Ascending aorta (tissue), 2 donors: ENCODE measurements at regions not wholly inside any gene's neighbourhood (a gene's known extent, or its start where the extent isn't known, plus 50 kb on each side); places are given as distances from the start of the nearest gene placed in this dataset.

Experiments
- DNase-seq, 2 donors: peaks; one replicate each; pipeline ENCODE4 v3.0.0-alpha.2; 2019; ENCODE audit warnings: low spot score in 2 of 2
- H3K27ac ChIP-seq, 2 donors: fragments of 200-600 bp; sonication (generic); one replicate each; pipeline ENCODE4 v1.5.1; 2016 to 2017; ENCODE audit warnings: mild to moderate bottlenecking in 1 of 2
- H3K27me3 ChIP-seq: fragments of 200-600 bp; sonication (generic); one replicate; pipeline ENCODE4 v1.5.1; 2017
- H3K36me3 ChIP-seq, 2 donors: fragments of 200-600 bp; sonication (generic); one replicate each; pipeline ENCODE4 v1.5.1; 2016
- H3K4me1 ChIP-seq, 2 donors: fragments of 200-600 bp; sonication (generic); one replicate each; pipeline ENCODE4 v1.5.1; 2016 to 2017; ENCODE audit warnings: mild to moderate bottlenecking in 1 of 2
- H3K4me3 ChIP-seq, 2 donors: fragments of 200-600 bp; sonication (generic); one replicate each; pipeline ENCODE4 v1.5.1; 2016 to 2017; ENCODE audit warnings: mild to moderate bottlenecking in 1 of 2
- H3K9me3 ChIP-seq, 2 donors: fragments of 200-600 bp; sonication (generic); one replicate each; pipeline ENCODE4 v1.5.1; 2016
- CTCF ChIP-seq, 3 experiments: fragments of 200-600 bp in 2 of 3; fragments of 450-650 bp in 1 of 3; sonication (generic) in 2 of 3; IDR thresholded peaks; one replicate each; pipeline ENCODE4 v1.5.1; 2016 to 2019; ENCODE audit warnings: antibody characterized with exemption in 3 of 3, mild to moderate bottlenecking in 1 of 3, moderate library complexity in 1 of 3
- intact Hi-C: fragments of 100-400 bp; cut with DNase I; formaldehyde crosslinking; loops from one replicate; pipeline ENCODE4 v1.15.1; 2023

- intact Hi-C loops: no loop called here
- Histone ChIP-seq H3K27me3 (no peaks in the 10 kb centered on the region), H3K4me1 (no peaks in the 10 kb centered on the region), H3K9me3 (no peaks in the 10 kb centered on the region), H3K4me3 (no peak overlapping the region), H3K27ac (no peak overlapping the region), H3K36me3 (no peaks in the 10 kb centered on the region)
- no peak for DNase-seq
- no peak for TF ChIP-seq CTCF (IDR thresholded peaks at IDR 0.05)
Observed at GRCh38 chr21:17428980-17429379, 83.9 kb upstream of the CXADR start.

- TF ChIP-seq CTCF (IDR thresholded peaks at IDR 0.05): no peak
- intact Hi-C loops: no loop called here
- H3K27ac ChIP-seq: no peak overlapping the region
- no peak for DNase-seq
- no peaks in the 10 kb centered on the region for H3K27me3 ChIP-seq
- no peaks in the 10 kb centered on the region for H3K36me3 ChIP-seq
- H3K4me3 ChIP-seq: no peak overlapping the region
- no peaks in the 10 kb centered on the region for H3K9me3 ChIP-seq
- H3K4me1 ChIP-seq: no peaks in the 10 kb centered on the region
Observed at GRCh38 chr21:17429936-17430335, 82.9 kb upstream of the CXADR start.

GRCh38 chr21:17432732-17433057 lies 80.1 kb upstream of the CXADR start:
- Histone ChIP-seq H3K36me3 (no peaks in the 10 kb centered on the region), H3K4me1 (no peaks in the 10 kb centered on the region), H3K27ac (no peak overlapping the region), H3K4me3 (no peak overlapping the region), H3K27me3 (no peaks in the 10 kb centered on the region), H3K9me3 (no peaks in the 10 kb centered on the region)
- intact Hi-C loops: no loop called here
- DNase-seq: no peak
- TF ChIP-seq CTCF (IDR thresholded peaks at IDR 0.05): no peak

GRCh38 chr21:17433730-17434129 lies 79.1 kb upstream of the CXADR start:
- TF ChIP-seq CTCF (IDR thresholded peaks at IDR 0.05): no peak
- no peaks in the 10 kb centered on the region for H3K4me1 ChIP-seq

GRCh38 chr21:17435565-17436543 lies 77.0 kb upstream of the CXADR start:
- Histone ChIP-seq H3K9me3 (no peaks in the 10 kb centered on the region), H3K27me3 (no peaks in the 10 kb centered on the region), H3K4me1 (no peaks in the 10 kb centered on the region), H3K27ac (no peak overlapping the region), H3K4me3 (no peak overlapping the region), H3K36me3 (no peaks in the 10 kb centered on the region)
- no peak for TF ChIP-seq CTCF (IDR thresholded peaks at IDR 0.05)
- DNase-seq: no peak
- intact Hi-C loops: no loop called here

More at GRCh38 chr21:17433730-17434129, 79.1 kb upstream of the CXADR start:
- H3K9me3 ChIP-seq: no peaks in the 10 kb centered on the region
- no peak overlapping the region for H3K4me3 ChIP-seq
- no peak for DNase-seq
- intact Hi-C loops: no loop called here
- H3K36me3 ChIP-seq: no peaks in the 10 kb centered on the region
- no peak overlapping the region for H3K27ac ChIP-seq
- no peaks in the 10 kb centered on the region for H3K27me3 ChIP-seq
